CD14-positive monocyte (primary cell): ENCODE measurements at regions not wholly inside any gene's neighbourhood (a gene's known extent, or its start where the extent isn't known, plus 50 kb on each side); places are given as distances from the start of the nearest gene placed in this dataset.

Experiments used
- DNase-seq, 3 donors: peaks; one replicate each; pipeline ENCODE4 v3.0.0-alpha.2; 2011 to 2022
- H2AFZ ChIP-seq: 2 replicates; pipeline ENCODE4 v1.6.0; 2012; ENCODE audit warnings: mild to moderate bottlenecking, low read depth, low read length, inconsistent platforms; ENCODE audit not compliant: insufficient read depth, poor library complexity, severe bottlenecking
- H3K27ac ChIP-seq, 2 donors: 1 replicate in 1 of 2; 2 replicates in 1 of 2; pipeline ENCODE4 v1.5.1; 2012 to 2013; ENCODE audit warnings: low read length in 2 of 2, control low read depth in 1 of 2, inconsistent platforms in 1 of 2, low read depth in 1 of 2, mild to moderate bottlenecking in 1 of 2
- H3K27me3 ChIP-seq, 2 donors: one replicate each; pipeline versions ENCODE4 v1.6.0 to v1.6.1; 2011 to 2013; ENCODE audit warnings: low read length in 2 of 2; ENCODE audit not compliant: control insufficient read depth in 2 of 2, insufficient read depth in 2 of 2
- H3K36me3 ChIP-seq, 2 donors: replicated peaks in 1 of 2; 1 replicate in 1 of 2; 2 replicates in 1 of 2; pipeline versions ENCODE4 v1.5.1 to v1.6.1; 2012 to 2013; ENCODE audit warnings: low read length in 2 of 2, control low read depth in 1 of 2, inconsistent platforms in 1 of 2, mild to moderate bottlenecking in 1 of 2; ENCODE audit not compliant: insufficient read depth in 2 of 2, control insufficient read depth in 1 of 2
- H3K4me1 ChIP-seq, 2 donors: 1 replicate in 1 of 2; 2 replicates in 1 of 2; pipeline versions ENCODE4 v1.5.1 to v1.6.1; 2012 to 2013; ENCODE audit warnings: low read length in 2 of 2, control low read depth in 1 of 2, inconsistent platforms in 1 of 2, mild to moderate bottlenecking in 1 of 2, moderate library complexity in 1 of 2; ENCODE audit not compliant: insufficient read depth in 2 of 2, control insufficient read depth in 1 of 2
- H3K4me2 ChIP-seq: replicated peaks from 2 replicates; pipeline ENCODE3; 2012; ENCODE audit warnings: low read length, moderate library complexity, mild to moderate bottlenecking; ENCODE audit not compliant: poor library complexity, severe bottlenecking; ENCODE audit errors: extremely low read depth
- H3K4me3 ChIP-seq, 3 experiments: fragments of 200-600 bp in 1 of 3; sonication (generic) in 1 of 3; replicated peaks in 1 of 3; 1 replicate in 2 of 3; 2 replicates in 1 of 3; pipeline ENCODE4 v1.5.1; 2011 to 2013; ENCODE audit warnings: low read length in 3 of 3, mild to moderate bottlenecking in 3 of 3, control low read depth in 2 of 3, low read depth in 2 of 3, inconsistent platforms in 1 of 3, moderate library complexity in 1 of 3
- H3K79me2 ChIP-seq: 2 replicates; pipeline ENCODE4 v1.6.0; 2012; ENCODE audit warnings: mild to moderate bottlenecking, control low read depth, inconsistent platforms, low read length, moderate library complexity; ENCODE audit not compliant: insufficient read depth
- H3K9ac ChIP-seq: 2 replicates; pipeline ENCODE4 v1.6.0; 2017; ENCODE audit warnings: low read length, mild to moderate bottlenecking; ENCODE audit not compliant: insufficient read depth, poor library complexity, severe bottlenecking
- H3K9me3 ChIP-seq, 2 donors: replicated peaks in 1 of 2; 1 replicate in 1 of 2; 2 replicates in 1 of 2; pipeline versions ENCODE4 v1.5.1 to v1.6.1; 2012 to 2013; ENCODE audit warnings: low read length in 2 of 2, control low read depth in 1 of 2; ENCODE audit not compliant: control insufficient read depth in 1 of 2, insufficient read depth in 1 of 2
- H4K20me1 ChIP-seq: 2 replicates; pipeline ENCODE4 v1.6.0; 2012; ENCODE audit warnings: mild to moderate bottlenecking, low read length, control low read depth, moderate library complexity; ENCODE audit not compliant: insufficient read depth
- H3K27ac Mint-ChIP-seq, 7 donors: one replicate each; pipeline ENCODE4 v1.8.0; 2020; ENCODE audit warnings: mild to moderate bottlenecking in 7 of 7, mixed read lengths in 7 of 7, moderate library complexity in 6 of 7, inconsistent platforms in 2 of 7
- H3K27me3 Mint-ChIP-seq, 3 donors: one replicate each; pipeline ENCODE4 v1.8.0; 2021 to 2022; ENCODE audit warnings: low read depth in 3 of 3, mild to moderate bottlenecking in 3 of 3, mixed read lengths in 3 of 3, moderate library complexity in 3 of 3, inconsistent platforms in 1 of 3
- H3K36me3 Mint-ChIP-seq, 2 donors: one replicate each; pipeline ENCODE4 v1.8.0; 2020; ENCODE audit warnings: mixed read lengths in 2 of 2, inconsistent platforms in 1 of 2, mild to moderate bottlenecking in 1 of 2
- H3K4me1 Mint-ChIP-seq: one replicate; pipeline ENCODE4 v1.8.0; 2020; ENCODE audit warnings: mild to moderate bottlenecking, mixed read lengths
- H3K4me3 Mint-ChIP-seq, 2 donors: one replicate each; pipeline ENCODE4 v1.8.0; 2020; ENCODE audit warnings: mild to moderate bottlenecking in 2 of 2, mixed read lengths in 2 of 2, moderate library complexity in 1 of 2
- H3K9me3 Mint-ChIP-seq, 7 donors: one replicate each; pipeline ENCODE4 v1.8.0; 2020 to 2022; ENCODE audit warnings: mixed read lengths in 7 of 7, mild to moderate bottlenecking in 6 of 7, moderate library complexity in 6 of 7, inconsistent platforms in 2 of 7
- CTCF ChIP-seq: fragments of 200-600 bp; IDR thresholded peaks from one replicate; pipeline ENCODE4 v1.8.0; 2022; ENCODE audit warnings: antibody characterized with exemption, mild to moderate bottlenecking
- WGBS: methylation state at CpG from one replicate; pipeline ENCODE4 v1.1.5; 2013; ENCODE audit warnings: missing lambda C conversion rate; ENCODE audit not compliant: insufficient coverage; 5-methylcytosine and 5-hydroxymethylcytosine counted together
- intact Hi-C, 2 donors: fragments of 100-400 bp; cut with micrococcal nuclease; formaldehyde crosslinking; loops; one replicate each; pipeline versions ENCODE4 v1.15.0 to v1.15.1; 2023

DNA sequence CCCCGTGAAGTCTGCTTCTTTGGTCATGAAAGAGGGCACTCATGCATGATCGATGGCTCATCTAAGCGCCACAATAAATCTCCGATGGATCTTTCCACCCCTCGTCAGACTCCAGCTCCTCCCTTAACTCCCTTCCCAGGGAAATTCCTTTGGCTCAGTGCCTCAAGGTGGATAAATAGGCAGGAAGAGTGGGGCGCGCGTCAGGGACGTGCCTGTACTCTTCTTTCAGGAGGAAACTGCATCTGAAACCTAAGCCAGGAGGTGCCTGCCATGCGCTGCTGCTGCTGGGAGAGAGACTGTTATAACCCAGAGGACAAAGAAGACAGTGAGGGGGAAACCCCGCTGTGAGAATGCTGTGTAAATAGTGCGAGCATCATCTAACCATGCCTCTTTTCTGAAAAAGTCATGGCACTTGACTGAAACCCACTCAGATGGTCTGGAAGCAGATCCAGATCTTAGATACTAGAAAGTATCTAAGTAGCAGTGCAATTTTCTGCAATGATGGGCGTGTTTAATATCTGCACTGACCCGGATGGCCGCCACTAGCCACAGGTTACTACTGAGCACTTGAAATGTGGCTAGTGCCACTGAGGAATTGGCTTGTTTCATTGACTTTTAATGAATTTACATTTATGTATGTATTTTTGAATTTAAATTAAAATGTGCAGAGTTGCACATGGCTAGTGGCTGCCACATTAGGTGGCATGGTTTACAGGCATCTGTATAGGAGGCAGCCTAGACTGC lies 120.3 kb upstream of the BASP1 start:
- no peak overlapping the region for H3K4me2 ChIP-seq

DNA sequence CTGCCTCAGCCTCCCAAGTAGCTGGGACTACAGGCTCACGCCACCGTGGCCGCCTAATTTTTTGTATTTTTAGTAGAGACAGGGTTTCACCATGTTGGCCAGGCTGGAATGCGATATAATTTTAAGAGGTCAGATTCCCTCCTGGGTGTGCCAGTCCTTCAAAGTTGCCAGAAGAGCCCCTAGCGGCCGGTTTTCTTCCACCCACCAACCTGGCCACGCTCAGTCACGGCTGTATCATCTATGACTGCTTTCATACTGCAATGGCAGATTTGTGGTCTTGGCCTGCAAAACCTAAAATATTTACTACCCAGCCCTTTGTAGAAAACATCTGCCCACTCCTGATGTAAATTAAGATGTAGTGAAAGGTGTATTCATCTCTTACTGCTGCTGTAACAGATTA lies 117.5 kb upstream of the BASP1 start:
- no peak for TF ChIP-seq CTCF

More for the DNA sequence above, 120.3 kb upstream of the BASP1 start:
- H3K4me1 Mint-ChIP-seq, result peaks cover 5% of the 10 kb centered on the region
- TF ChIP-seq CTCF, result no peak
- no peaks in the 10 kb centered on the region for H3K79me2 ChIP-seq
- H3K27ac Mint-ChIP-seq, result no peak overlapping the region
- intact Hi-C loops, result no loop called here
- H3K36me3 ChIP-seq, result no peaks in the 10 kb centered on the region
- DNase-seq, result no peak
- 91% methylated on average over 9 of the region's 15 CpGs for WGBS
- no peak overlapping the region for H3K4me3 ChIP-seq
- H3K4me1 ChIP-seq, result no peaks in the 10 kb centered on the region
- H3K27me3 ChIP-seq, result no peaks in the 10 kb centered on the region
- peaks cover 2 to 3% (median 2%) of the 10 kb centered on the region in 3 donors for H3K27me3 Mint-ChIP-seq
- H3K36me3 Mint-ChIP-seq, result no peaks in the 10 kb centered on the region
- H3K9me3 ChIP-seq, result no peaks in the 10 kb centered on the region
- no peak overlapping the region for H3K4me3 Mint-ChIP-seq
- H4K20me1 ChIP-seq, result no peaks in the 10 kb centered on the region
- no peak overlapping the region for H3K27ac ChIP-seq
- H2AFZ ChIP-seq, result no peak overlapping the region
- no peaks in the 10 kb centered on the region for H3K9me3 Mint-ChIP-seq
- no peak overlapping the region for H3K9ac ChIP-seq

More for the DNA sequence above, 117.5 kb upstream of the BASP1 start:
- intact Hi-C loops, result no loop called here
- H3K4me2 ChIP-seq, result no peak overlapping the region
- H2AFZ ChIP-seq, result no peak overlapping the region
- peaks cover 5% of the 10 kb centered on the region for H3K4me1 Mint-ChIP-seq
- no peak overlapping the region for H3K4me3 ChIP-seq
- no peaks in the 10 kb centered on the region for H3K79me2 ChIP-seq
- no peaks in the 10 kb centered on the region for H3K9me3 Mint-ChIP-seq
- no peaks in the 10 kb centered on the region for H3K4me1 ChIP-seq
- 100% methylated on average over 5 of the region's 8 CpGs for WGBS
- no peaks in the 10 kb centered on the region for H3K36me3 Mint-ChIP-seq
- no peaks in the 10 kb centered on the region for H3K36me3 ChIP-seq
- peaks cover 2 to 6% (median 3%) of the 10 kb centered on the region in 3 donors for H3K27me3 Mint-ChIP-seq
- H3K27ac ChIP-seq, result no peak overlapping the region
- no peak for DNase-seq
- no peaks in the 10 kb centered on the region for H3K27me3 ChIP-seq
- no peak overlapping the region for H3K27ac Mint-ChIP-seq
- H3K4me3 Mint-ChIP-seq, result no peak overlapping the region
- no peak overlapping the region for H3K9ac ChIP-seq
- H4K20me1 ChIP-seq, result no peaks in the 10 kb centered on the region
- H3K9me3 ChIP-seq, result no peaks in the 10 kb centered on the region
